ENCODE measurements at regions not wholly inside any gene's neighbourhood (a gene's known extent, or its start where the extent isn't known, plus 50 kb on each side); places are given as distances from the start of the nearest gene placed in this dataset.

- no peak for TF ChIP-seq CTCF (IDR thresholded peaks at IDR 0.05)
- TF ChIP-seq EZH2 (IDR thresholded peaks at IDR 0.05; ENCODE audit: borderline replicate concordance, insufficient read depth, low read depth, low read length, poor library complexity, severe bottlenecking) = no peak
Measured at GRCh38 chrX:28188526-28188925, 207.3 kb upstream of the DCAF8L1 start.
